Breast epithelium (tissue), 3 donors: ENCODE measurements at regions not wholly inside any gene's neighbourhood (a gene's known extent, or its start where the extent isn't known, plus 50 kb on each side); places are given as distances from the start of the nearest gene placed in this dataset.

ENCODE experiments used
- CTCF ChIP-seq, 3 donors: fragments of 450-650 bp; IDR thresholded peaks; one replicate each; pipeline ENCODE4 v1.5.1; 2016 to 2017; ENCODE audit warnings: antibody characterized with exemption in 3 of 3, mild to moderate bottlenecking in 3 of 3, moderate library complexity in 3 of 3
- POLR2A ChIP-seq: fragments of 450-650 bp; IDR thresholded peaks from one replicate; pipeline ENCODE4 v1.6.1; 2016; ENCODE audit warnings: antibody characterized with exemption, mild to moderate bottlenecking, moderate library complexity
- POLR2AphosphoS5 ChIP-seq, 3 donors: sonication (generic); formaldehyde crosslinking; IDR thresholded peaks; one replicate each; pipeline ENCODE4 v1.6.1; 2017; ENCODE audit warnings: antibody characterized with exemption in 3 of 3

- no peak for TF ChIP-seq CTCF (IDR thresholded peaks at IDR 0.05)
- no peak for TF ChIP-seq POLR2A
- no peak for TF ChIP-seq POLR2AphosphoS5 (IDR thresholded peaks at IDR 0.05)
Observed at GRCh38 chr16:27633721-27634120, 83.8 kb downstream of the KATNIP start.
